Mesendoderm (in vitro differentiated cells): ENCODE measurements at regions not wholly inside any gene's neighbourhood (a gene's known extent, or its start where the extent isn't known, plus 50 kb on each side); places are given as distances from the start of the nearest gene placed in this dataset.
A peak's percentile ranks its signal among the peaks of the same experiment; 100 is the strongest.

Source experiments
- DNase-seq: peaks from one replicate; pipeline ENCODE4 v3.0.0; 2013
- H2AK5ac ChIP-seq: 2 replicates; pipeline ENCODE4 v1.6.1; 2013; ENCODE audit warnings: low read length, inconsistent platforms
- H2BK120ac ChIP-seq: 2 replicates; pipeline ENCODE4 v1.6.1; 2013; ENCODE audit warnings: low read depth, mild to moderate bottlenecking, low read length, moderate library complexity, mixed read lengths
- H2BK15ac ChIP-seq: replicated peaks from 2 replicates; pipeline ENCODE4 v1.6.1; 2013; ENCODE audit warnings: low read depth, mild to moderate bottlenecking, moderate library complexity
- H2BK5ac ChIP-seq: 2 replicates; pipeline ENCODE4 v1.6.1; 2013; ENCODE audit warnings: low read length, inconsistent platforms
- H3K18ac ChIP-seq: 2 replicates; pipeline ENCODE4 v1.6.1; 2013; ENCODE audit warnings: mild to moderate bottlenecking, low read length, mixed read lengths
- H3K23ac ChIP-seq: one replicate; pipeline ENCODE4 v1.6.1; 2013; ENCODE audit warnings: low read length
- H3K27ac ChIP-seq: 2 replicates; pipeline ENCODE4 v1.5.1; 2013; ENCODE audit warnings: low read depth, mild to moderate bottlenecking, inconsistent platforms, low read length, moderate library complexity
- H3K27me3 ChIP-seq: 2 replicates; pipeline ENCODE4 v1.6.1; 2013; ENCODE audit warnings: low read length, control low read depth, mild to moderate bottlenecking, inconsistent platforms; ENCODE audit not compliant: insufficient read depth, poor library complexity
- H3K36me3 ChIP-seq: 2 replicates; pipeline ENCODE4 v1.6.1; 2013; ENCODE audit warnings: low read length, inconsistent platforms; ENCODE audit not compliant: control insufficient read depth, insufficient read depth
- H3K4ac ChIP-seq: one replicate; pipeline ENCODE4 v1.6.1; 2013; ENCODE audit warnings: low read depth, mild to moderate bottlenecking, low read length, moderate library complexity
- H3K4me1 ChIP-seq: 2 replicates; pipeline ENCODE4 v1.6.1; 2013; ENCODE audit warnings: low read depth, low read length, inconsistent platforms; ENCODE audit not compliant: control insufficient read depth
- H3K4me2 ChIP-seq: 2 replicates; pipeline ENCODE4 v1.6.1; 2013; ENCODE audit warnings: low read length
- H3K4me3 ChIP-seq: 2 replicates; pipeline ENCODE4 v1.5.1; 2013; ENCODE audit warnings: mild to moderate bottlenecking, low read length
- H3K56ac ChIP-seq: one replicate; pipeline ENCODE4 v1.6.1; 2013; ENCODE audit warnings: low read length
- H3K79me1 ChIP-seq: 2 replicates; pipeline ENCODE4 v1.6.1; 2013; ENCODE audit warnings: low read length, inconsistent platforms
- H3K79me2 ChIP-seq: 2 replicates; pipeline ENCODE4 v1.6.1; 2013; ENCODE audit warnings: mild to moderate bottlenecking, low read length; ENCODE audit not compliant: control insufficient read depth, insufficient read depth
- H3K9ac ChIP-seq: 2 replicates; pipeline ENCODE4 v1.6.1; 2013; ENCODE audit warnings: low read length, inconsistent platforms
- H4K5ac ChIP-seq: one replicate; pipeline ENCODE4 v1.6.1; 2013; ENCODE audit warnings: low read length
- H4K8ac ChIP-seq: one replicate; pipeline ENCODE4 v1.6.1; 2013; ENCODE audit warnings: low read depth, mild to moderate bottlenecking, control low read depth, low read length, moderate library complexity
- WGBS: extraction: QIAGEN DNeasy Blood & Tissue Kit; methylation state at CpG from one replicate; pipeline ENCODE4 v1.1.7; 2013; ENCODE audit warnings: low lambda C conversion rate, missing lambda C conversion rate; ENCODE audit not compliant: insufficient coverage; ENCODE audit errors: extremely low coverage; 5-methylcytosine and 5-hydroxymethylcytosine counted together

DNA sequence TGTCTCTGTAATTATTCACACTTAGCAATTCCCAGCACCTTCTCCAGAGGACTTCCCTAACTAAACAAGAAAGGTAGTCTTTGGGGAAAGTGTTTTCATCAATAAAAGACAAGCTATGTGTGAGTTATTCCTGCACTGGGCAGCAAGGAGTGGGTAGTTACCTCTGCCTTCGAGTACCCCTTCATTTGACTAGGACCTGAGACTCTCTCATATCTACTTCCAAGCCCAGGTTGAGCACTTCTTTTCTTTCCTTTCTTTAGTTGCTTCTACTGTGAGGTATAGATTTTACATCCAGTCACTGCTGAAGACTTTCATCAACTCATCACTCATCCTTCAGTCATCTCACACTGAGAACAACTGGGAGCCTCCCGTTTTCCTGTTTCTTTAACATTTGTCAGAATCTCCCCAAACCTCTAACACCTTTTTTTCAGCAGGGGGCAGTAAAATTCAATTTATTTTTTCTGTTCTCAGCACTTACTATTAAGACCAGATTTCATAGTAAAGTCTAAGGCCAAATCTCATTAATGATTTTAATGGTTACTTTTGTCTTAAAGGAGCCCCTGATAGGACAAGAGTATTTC, 80.1 kb upstream of the PRSS1 start:
- H4K5ac ChIP-seq, result no peak overlapping the region
- H2BK5ac ChIP-seq, result no peak overlapping the region
- H2BK120ac ChIP-seq, result no peak overlapping the region
- H2BK15ac ChIP-seq, result no peak overlapping the region
- H3K9ac ChIP-seq, result no peak overlapping the region
- no peak overlapping the region for H3K4me2 ChIP-seq
- DNase-seq, result peak; percentile 54
- H3K4ac ChIP-seq, result no peak overlapping the region
- no peak overlapping the region for H3K56ac ChIP-seq
- no peaks in the 10 kb centered on the region for H3K27me3 ChIP-seq
- H3K27ac ChIP-seq, result no peak overlapping the region
- H3K23ac ChIP-seq, result no peak overlapping the region
- no peak overlapping the region for H3K4me3 ChIP-seq
- no peaks in the 10 kb centered on the region for H3K79me2 ChIP-seq
- H3K36me3 ChIP-seq, result no peaks in the 10 kb centered on the region
- H3K79me1 ChIP-seq, result no peaks in the 10 kb centered on the region
- no peak overlapping the region for H4K8ac ChIP-seq
- no peak overlapping the region for H3K18ac ChIP-seq
- no peak overlapping the region for H2AK5ac ChIP-seq
- H3K4me1 ChIP-seq, result no peaks in the 10 kb centered on the region
- WGBS, result no CpG with 5 or more reads among the region's 2 CpGs

DNA sequence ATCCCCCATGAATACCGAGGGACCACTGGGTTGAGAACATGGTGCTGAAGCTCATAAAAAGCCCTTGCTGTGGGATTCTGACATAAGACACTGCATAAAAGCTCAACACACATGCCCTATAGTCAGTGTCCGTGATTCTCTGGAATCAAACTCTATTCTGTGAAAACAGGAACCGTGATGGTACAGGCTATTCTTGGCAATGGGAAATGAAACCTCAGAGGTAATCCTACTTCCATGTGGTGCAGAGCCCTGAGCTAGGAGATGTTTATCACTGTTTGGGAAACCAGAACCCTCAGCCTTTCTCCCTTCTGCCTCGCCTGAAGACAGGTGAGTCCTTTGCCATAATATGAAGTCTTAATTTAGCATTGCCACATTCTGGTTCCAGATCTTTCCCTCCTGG, 80.8 kb upstream of the PRSS1 start:
- no peak overlapping the region for H3K18ac ChIP-seq
- H3K36me3 ChIP-seq, result no peaks in the 10 kb centered on the region
- H2AK5ac ChIP-seq, result no peak overlapping the region
- no CpG with 5 or more reads among the region's 4 CpGs for WGBS
- no peak overlapping the region for H3K4me2 ChIP-seq
- no peaks in the 10 kb centered on the region for H3K27me3 ChIP-seq
- H3K9ac ChIP-seq, result no peak overlapping the region
- no peaks in the 10 kb centered on the region for H3K79me1 ChIP-seq
- no peak overlapping the region for H4K5ac ChIP-seq
- H3K4me3 ChIP-seq, result no peak overlapping the region
- H4K8ac ChIP-seq, result no peak overlapping the region
- no peak overlapping the region for H3K27ac ChIP-seq
- H3K4ac ChIP-seq, result peak overlapping the region; percentile 55
- no peak overlapping the region for H3K56ac ChIP-seq
- H2BK5ac ChIP-seq, result no peak overlapping the region
- no peak overlapping the region for H2BK120ac ChIP-seq
- H3K4me1 ChIP-seq, result no peaks in the 10 kb centered on the region
- H3K23ac ChIP-seq, result no peak overlapping the region
- H3K79me2 ChIP-seq, result no peaks in the 10 kb centered on the region
- no peak for DNase-seq
- H2BK15ac ChIP-seq, result no peak overlapping the region

DNA sequence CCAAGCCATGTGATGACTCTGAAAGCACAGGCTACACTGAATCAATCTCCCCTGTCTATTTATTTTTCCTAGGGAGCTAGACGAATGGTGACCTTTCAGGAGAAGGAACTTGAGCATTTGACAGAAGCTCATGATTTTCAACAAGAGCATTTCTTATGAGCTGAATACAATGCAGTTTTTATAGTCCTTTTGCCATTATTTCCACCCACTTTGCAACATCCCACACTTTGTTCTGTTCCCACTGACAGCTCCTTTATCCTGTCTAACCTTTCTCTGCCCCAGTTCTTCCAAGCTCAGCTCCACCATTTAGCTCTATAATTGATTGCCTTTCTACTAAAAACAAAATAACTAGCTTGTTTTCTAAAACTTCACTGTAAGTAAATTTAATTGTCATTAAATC, 91.9 kb upstream of the PRSS1 start:
- Histone ChIP-seq H3K9ac (no peak overlapping the region), H3K23ac (no peak overlapping the region), H3K4me1 (no peaks in the 10 kb centered on the region), H2BK15ac (no peak overlapping the region), H4K8ac (no peak overlapping the region), H3K27me3 (no peaks in the 10 kb centered on the region), H3K4me2 (no peak overlapping the region), H3K36me3 (no peaks in the 10 kb centered on the region), H3K4me3 (no peak overlapping the region), H2BK5ac (no peak overlapping the region), H3K27ac (no peak overlapping the region), H2BK120ac (no peak overlapping the region), H4K5ac (no peak overlapping the region), H3K18ac (no peak overlapping the region), H3K4ac (no peak overlapping the region), H2AK5ac (no peak overlapping the region), H3K79me2 (no peaks in the 10 kb centered on the region), H3K79me1 (no peaks in the 10 kb centered on the region), H3K56ac (no peak overlapping the region)
- no peak for DNase-seq
- WGBS, result no CpG with 5 or more reads among the region's 1 CpG

DNA sequence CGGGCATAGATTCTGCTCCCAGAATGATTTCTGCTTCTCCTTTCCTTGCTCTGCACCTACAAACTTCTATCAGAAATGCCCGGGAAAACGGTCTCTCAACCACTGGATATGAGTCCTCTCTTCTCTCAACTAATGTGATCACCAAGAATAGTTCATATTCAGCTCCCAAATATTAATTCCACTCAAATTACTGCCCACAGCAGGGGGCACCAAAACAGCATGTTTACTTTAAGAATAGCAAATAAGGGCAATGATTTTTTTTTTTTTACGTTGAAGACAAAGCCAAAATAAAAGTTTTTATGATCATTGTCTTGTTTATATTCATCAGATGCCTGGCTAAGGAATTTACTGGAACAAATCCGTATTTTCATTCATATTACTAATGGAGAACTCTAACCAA, 94.9 kb upstream of the PRSS1 start:
- Histone ChIP-seq H3K4ac (no peak overlapping the region), H4K8ac (no peak overlapping the region), H3K79me2 (no peaks in the 10 kb centered on the region), H3K4me2 (no peak overlapping the region), H3K23ac (no peak overlapping the region), H3K18ac (no peak overlapping the region), H3K36me3 (no peaks in the 10 kb centered on the region), H4K5ac (no peak overlapping the region), H2AK5ac (no peak overlapping the region), H2BK5ac (no peak overlapping the region), H3K56ac (no peak overlapping the region), H3K9ac (no peak overlapping the region), H2BK15ac (no peak overlapping the region), H2BK120ac (no peak overlapping the region), H3K27ac (no peak overlapping the region), H3K4me3 (no peak overlapping the region), H3K27me3 (no peaks in the 10 kb centered on the region), H3K4me1 (no peaks in the 10 kb centered on the region), H3K79me1 (no peaks in the 10 kb centered on the region)
- WGBS, result no CpG with 5 or more reads among the region's 5 CpGs
- no peak for DNase-seq

DNA sequence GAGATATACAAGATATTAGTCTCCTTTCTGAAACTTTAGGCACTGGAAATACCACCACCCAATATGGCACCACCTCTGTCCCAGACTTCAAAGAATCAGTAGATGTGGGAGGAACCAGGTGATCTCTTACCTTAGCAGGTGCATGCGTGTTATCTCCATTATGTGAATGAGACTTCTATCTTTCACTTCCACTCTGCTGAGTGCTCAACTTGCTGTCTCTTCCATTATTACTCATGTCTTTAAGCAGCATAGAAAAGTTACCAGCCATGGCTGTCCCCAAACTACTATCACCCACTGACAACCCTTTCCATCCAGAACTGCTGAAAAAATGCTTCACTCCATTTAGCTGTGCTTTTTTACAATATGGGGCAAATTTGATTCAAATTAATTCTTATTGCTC, 101.5 kb upstream of the PRSS1 start:
- no peak overlapping the region for H3K4me2 ChIP-seq
- no CpG with 5 or more reads among the region's 1 CpG for WGBS
- H3K23ac ChIP-seq, result no peak overlapping the region

DNA sequence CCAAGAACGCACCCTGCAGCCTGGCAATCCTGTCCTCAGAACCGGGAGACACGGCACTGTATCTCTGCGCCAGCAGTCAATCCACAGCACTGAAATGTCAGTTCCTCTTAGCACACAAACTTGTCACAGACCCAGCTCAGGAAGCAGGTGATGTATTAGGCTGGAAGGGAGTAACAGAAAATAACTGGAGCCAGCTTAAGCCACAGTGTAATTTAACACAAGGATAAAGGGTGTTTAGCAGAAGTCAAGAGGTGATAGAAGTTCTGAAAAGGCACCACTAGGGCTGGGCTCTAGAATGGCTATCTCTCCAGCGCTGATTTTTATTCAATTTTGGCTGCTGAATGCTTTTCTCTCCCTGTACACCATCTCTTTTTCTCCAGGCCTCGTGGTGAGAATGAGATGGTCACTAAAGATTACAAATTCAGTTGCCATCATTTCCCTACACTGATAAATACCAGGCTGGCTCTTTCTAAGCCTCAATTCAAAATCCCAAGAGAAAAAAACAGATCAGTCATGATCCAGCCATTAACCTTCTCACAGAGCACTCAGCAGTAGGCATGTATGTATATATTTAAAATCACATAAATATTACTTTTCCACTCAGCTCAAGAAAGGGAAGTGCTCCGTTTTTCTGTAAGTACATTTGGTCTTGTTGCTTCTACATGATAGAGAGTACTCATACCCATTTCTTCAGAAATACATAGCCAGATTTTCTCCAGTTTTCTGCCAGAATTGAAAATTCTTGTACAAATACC, 102.7 kb upstream of the PRSS1 start:
- no peak overlapping the region for H3K4me2 ChIP-seq
- H3K27ac ChIP-seq, result no peak overlapping the region
- H3K79me2 ChIP-seq, result no peaks in the 10 kb centered on the region
- no peak overlapping the region for H4K5ac ChIP-seq
- no peak overlapping the region for H3K9ac ChIP-seq
- WGBS, result no CpG with 5 or more reads among the region's 7 CpGs
- H3K4me1 ChIP-seq, result no peaks in the 10 kb centered on the region
- no peak overlapping the region for H3K4me3 ChIP-seq
- no peak overlapping the region for H2BK120ac ChIP-seq
- H3K23ac ChIP-seq, result no peak overlapping the region
- H3K4ac ChIP-seq, result no peak overlapping the region
- H3K36me3 ChIP-seq, result no peaks in the 10 kb centered on the region
- no peak overlapping the region for H4K8ac ChIP-seq
- H3K56ac ChIP-seq, result no peak overlapping the region
- H3K79me1 ChIP-seq, result no peaks in the 10 kb centered on the region
- H2BK5ac ChIP-seq, result no peak overlapping the region
- no peak overlapping the region for H2AK5ac ChIP-seq
- H3K27me3 ChIP-seq, result no peaks in the 10 kb centered on the region
- DNase-seq, result no peak
- no peak overlapping the region for H3K18ac ChIP-seq
- H2BK15ac ChIP-seq, result no peak overlapping the region

More for the DNA sequence above, 101.5 kb upstream of the PRSS1 start:
- Histone ChIP-seq H3K79me2 (no peaks in the 10 kb centered on the region), H2BK15ac (no peak overlapping the region), H2BK120ac (no peak overlapping the region), H4K5ac (no peak overlapping the region), H3K56ac (no peak overlapping the region), H2BK5ac (no peak overlapping the region), H3K27ac (no peak overlapping the region), H3K4ac (no peak overlapping the region), H3K18ac (no peak overlapping the region), H3K9ac (no peak overlapping the region), H4K8ac (no peak overlapping the region), H2AK5ac (no peak overlapping the region), H3K79me1 (no peaks in the 10 kb centered on the region), H3K4me1 (no peaks in the 10 kb centered on the region), H3K27me3 (no peaks in the 10 kb centered on the region), H3K36me3 (no peaks in the 10 kb centered on the region), H3K4me3 (no peak overlapping the region)
- DNase-seq, result no peak
